GM21360 (cell line): ENCODE measurements at regions not wholly inside any gene's neighbourhood (a gene's known extent, or its start where the extent isn't known, plus 50 kb on each side); places are given as distances from the start of the nearest gene placed in this dataset.

Source experiments
- ATAC-seq: cut with Tn5 transposase; IDR thresholded peaks from one replicate; pipeline ENCODE4 v1.9.1; 2021; ENCODE audit warnings: mild to moderate bottlenecking, moderate library complexity; ENCODE audit not compliant: unreplicated experiment

DNA sequence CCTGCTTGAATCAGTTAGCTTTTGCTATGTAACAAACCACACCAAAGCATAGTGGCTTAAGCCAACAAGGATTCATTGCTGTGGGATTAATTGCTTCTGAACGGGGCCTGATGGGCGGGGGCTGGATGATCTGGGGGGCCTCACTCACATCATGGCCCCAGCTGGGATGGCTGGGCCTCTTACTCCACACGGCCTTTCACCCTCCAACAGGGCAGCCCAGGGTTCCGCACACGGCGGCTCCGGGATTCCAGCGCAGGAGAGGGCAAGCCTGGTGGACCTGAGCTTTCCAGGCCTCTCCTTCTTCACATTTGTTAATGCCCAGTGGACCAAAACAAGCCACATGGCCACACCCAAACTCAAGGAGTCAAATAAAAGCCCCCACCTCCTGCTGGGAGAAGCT lies 86.3 kb upstream of the PHLPP1 start:
- no peak for ATAC-seq

DNA sequence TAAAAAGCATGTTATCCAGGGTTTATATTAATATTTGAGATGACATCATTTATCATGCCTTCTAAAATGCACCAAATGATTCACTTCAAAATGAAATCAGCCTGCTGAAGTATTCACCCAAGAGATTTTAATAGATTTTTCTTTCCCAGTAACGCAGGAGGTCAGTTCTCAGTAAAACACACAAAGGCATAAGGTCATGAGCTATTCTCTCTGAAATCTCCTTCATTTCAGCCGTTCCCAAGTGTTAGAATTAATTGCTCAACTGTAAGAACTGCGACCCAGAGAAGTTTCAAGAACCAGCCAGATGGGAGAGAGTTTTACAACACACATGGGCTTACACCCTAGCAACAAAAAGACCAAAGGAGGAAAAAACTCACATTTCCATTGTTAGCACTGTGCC lies 84.2 kb upstream of the PHLPP1 start:
- ATAC-seq, result no peak

DNA sequence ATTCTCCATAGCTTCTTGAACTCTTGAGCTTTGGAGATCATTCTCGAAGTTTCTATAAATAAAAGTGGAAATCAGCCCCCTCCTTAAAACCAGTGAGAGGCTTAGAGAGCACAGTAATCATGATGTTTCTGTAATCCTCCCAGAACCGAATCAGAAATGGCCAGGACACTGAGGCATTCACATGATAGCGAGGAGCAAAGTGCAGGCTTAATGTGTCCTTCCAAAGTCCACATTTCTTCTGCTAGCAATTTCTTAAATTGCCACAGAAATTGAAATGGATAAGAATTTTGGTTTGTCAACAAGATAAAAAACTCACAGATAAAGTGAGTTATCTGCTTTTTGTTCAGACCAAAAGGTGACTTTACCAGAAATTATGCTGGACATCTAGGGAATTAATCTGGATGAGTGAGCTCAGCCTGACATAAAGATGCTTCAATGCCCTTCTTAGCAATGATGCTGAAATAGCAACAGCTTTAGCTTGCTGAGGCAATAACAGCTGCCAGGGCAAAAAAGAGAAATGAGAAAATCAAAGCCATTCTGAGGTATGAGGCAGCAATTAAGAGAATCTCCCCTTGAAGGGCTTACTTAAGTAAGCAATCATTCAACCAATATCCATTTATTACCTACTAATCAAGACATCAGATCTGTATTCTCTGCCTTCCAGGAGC lies 82.4 kb upstream of the PHLPP1 start:
- ATAC-seq, result no peak

DNA sequence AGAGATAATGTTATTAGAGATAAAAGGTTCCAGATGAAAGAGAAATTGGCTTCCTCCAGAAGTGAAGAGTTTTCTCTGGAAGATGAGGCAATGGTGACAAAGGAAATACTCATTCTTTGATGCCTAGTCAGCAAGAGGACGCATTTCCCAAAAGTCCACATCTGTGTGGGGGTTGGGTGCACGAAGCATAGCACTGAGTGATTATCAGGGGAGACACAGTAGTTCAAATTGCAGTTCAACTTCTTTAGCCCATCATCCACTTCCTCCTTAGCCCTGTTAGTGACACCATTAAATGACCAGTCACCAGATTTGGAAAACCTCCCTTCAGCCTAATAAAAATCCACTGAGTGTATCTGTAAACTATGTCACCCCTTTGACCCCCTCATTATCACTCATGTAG lies 80.9 kb upstream of the PHLPP1 start:
- no peak for ATAC-seq

DNA sequence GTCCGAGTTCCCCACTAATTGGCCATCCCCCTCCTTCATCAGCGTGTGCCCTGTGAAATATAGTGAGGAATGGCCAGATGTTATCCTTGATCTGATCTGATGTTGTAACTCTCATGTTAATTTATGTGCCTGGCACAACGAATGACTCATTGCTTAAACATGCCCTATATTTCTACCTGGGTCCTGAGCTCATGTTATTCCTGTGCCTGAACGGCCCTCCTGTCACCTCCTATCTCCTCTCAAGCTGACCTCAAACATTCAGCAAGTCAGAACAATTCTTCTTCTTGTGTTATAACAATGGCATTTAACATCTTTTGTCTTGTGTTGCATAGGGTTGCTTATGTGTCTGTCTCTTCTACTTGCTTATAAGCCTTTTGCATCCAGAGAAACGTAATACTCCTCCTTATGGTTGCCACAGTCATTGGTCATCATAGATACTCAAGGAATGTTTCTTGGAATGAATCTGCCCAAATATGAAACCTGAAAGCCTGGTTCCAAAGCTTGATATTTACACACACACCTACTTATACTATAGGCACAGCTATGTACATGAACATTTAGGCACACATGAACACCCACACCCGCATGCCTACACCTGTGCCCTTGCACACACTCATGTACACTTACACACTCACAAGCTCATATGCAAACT lies 80.2 kb upstream of the PHLPP1 start:
- ATAC-seq, result no peak

DNA sequence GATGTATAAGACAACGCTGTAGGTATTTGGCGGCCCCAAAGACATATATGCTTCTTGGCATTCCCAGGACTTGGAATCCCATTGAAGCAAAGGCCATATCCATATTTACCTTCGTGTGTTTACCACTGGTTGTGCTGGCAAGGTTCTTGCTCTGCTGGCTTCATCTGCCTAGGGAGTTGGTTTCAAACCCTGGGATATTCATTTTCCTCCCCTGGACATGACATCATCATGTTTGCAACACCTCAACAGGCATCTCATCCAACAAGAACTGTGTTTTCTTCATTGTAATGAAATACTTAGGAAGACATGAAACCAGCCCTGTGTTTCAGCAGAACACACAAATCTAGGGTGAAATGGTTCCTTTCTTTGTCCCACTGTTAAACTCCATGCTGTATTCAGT lies 77.9 kb upstream of the PHLPP1 start:
- ATAC-seq, result no peak

DNA sequence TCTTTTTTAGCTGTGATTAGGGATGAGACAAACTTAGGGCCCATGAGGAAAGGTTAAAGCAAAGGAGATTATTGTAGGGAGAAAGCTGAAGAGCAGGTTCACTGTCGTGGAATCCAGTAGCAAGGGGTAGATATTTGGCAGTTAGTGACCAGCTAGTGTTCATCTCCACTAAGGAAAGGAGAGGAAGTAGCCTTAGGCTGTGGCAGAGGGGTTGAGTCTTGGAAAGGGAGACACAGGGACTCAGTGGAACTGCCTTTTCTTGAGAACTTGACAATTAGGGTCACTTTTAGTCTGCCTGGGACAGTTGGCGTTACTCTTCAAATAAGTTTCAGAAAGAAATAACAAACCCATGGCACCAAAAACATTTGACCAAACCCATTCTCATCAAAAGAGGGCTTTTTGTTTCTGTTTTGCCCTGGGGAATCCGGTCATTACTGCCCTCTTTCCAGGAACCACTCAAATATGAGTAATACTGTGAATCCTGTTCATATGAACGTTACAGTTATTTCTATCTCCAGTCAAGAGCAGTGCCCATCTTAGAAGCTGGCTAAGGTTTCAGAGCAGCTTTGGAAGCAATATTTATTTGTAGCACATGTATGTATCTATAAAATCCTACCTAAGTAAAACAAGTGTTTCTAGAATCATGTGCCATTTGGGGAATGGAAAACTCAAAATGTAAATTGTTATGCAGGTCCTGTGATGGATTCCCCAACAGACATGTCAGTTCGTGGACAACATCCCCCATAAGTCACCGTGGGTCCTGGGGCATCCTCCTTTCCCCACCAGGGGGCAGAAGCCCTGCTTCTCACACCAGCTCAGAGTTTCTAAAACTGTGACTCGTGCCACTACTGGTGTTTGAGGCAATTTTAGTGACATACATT lies 77.3 kb upstream of the PHLPP1 start:
- no peak for ATAC-seq

DNA sequence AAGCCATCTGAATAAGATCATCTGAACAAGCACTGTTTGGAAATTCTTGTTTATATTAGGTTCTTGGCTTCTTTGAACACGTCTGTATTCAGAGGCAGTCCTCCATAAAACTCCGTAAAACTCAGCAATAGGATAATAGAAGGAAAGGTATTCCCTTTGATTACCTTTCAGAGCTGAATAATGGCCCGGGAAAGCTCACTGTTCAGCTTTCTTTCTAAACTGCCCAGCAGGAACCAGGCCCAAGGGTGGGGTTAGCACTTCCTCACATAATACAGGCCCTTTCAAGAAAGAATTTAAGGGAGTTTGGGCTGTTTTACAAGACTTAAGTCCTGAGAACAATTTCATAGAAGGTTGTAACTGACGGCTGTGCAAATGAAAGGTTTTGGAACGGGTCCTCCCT lies 72.2 kb upstream of the PHLPP1 start:
- no peak for ATAC-seq

DNA sequence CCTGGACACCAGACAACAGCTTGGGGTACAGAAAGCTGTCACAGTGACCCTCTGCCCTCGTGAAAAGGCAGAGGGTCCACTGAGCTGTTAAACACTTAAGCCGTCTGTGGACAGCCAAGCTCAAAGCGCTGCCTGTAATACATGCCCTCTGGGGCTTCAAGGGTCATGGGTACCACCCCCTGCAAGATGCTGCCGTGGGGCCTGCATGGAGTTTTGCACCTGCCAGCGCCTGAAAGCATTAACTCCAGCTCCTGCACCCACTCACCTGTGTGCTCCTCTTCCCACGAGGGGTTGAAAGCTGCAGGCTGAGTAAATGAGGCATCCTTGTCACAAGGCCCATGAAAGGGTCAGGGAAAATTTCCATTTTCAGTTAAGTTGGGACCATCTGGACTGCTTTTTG lies 70.6 kb upstream of the PHLPP1 start:
- ATAC-seq, result no peak

DNA sequence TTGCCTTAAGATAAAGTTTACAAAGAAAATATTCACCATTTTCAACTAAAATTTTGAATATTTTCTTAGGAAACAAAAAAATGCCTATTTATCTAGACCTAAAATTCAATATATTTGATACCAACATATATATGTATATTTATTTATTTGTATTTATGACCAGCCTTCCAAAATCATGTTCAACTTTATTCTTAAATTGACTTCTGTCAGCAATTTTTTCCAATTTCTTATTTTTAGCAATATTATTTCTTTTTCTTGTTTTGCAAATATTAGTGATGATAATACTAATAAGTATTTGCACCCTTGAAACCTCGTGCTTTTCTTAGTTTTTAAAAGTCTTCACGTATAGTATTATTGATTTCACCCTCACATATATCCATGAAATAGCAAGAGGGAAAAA lies 68.2 kb upstream of the PHLPP1 start:
- ATAC-seq, result no peak

DNA sequence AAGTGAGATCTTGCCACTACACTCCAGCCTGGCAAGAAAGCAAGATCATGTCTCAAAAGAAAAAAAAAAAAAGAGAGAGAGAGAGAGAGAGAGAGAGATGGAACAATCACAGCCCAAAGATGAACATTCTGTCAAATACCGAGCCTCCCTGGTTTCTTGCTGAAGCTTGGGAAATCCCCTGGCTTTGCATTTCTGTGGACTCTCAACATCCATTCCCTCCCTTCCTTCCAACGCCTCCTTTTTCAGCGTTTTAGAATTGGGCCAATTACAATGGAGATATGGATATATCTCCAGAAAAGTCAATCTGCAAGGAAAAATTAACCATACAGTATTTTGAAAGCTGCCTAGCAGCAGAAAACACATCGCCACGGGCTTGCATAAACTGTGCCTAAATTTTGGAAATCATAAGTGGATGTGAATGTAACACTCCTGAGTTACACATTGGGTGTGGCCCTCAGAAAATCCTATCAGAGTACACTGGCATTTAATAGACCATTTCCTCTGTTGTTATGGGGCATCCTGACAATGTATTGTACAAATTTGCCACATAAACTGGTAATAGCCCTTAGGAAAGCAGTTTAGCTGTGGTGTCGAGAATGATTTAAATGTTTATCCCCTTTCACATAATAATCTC lies 67.2 kb upstream of the PHLPP1 start:
- no peak for ATAC-seq

DNA sequence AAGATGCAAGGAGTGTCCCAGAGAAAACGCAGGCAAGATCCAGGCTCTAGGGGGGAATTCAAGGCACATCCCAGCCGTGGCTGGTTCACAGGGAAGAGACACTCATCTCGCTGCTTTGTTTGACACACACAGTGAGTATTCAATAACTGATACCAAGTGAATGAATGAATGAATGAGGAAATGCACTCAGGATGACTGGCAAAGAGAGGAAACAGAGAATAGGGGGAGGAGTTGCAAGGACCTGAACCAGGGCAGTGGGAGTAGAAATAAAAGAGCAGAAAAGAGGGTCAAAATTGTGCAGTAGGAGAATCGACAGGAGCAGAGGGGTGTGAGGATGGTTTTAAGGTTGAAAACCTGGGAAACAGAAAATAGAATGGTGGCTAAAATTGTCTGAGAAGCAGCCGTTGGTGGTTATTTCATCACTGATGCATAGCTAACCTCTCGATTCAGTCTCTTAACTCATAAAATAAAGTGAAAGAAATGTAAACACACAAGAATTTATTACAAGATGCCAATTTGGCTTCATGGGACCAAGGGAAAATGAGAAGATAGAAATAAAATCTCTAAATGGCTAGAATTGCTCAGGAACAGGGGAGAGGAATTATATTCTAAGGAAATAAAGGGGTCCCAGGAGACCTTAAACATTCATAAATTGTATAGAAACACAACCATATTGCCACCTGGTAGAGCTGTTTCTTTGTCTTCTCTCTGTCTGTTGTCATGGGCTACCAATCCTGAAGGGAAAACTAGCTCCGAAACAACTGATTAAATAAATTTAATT lies 63.9 kb upstream of the PHLPP1 start:
- ATAC-seq, result peak; percentile 42

DNA sequence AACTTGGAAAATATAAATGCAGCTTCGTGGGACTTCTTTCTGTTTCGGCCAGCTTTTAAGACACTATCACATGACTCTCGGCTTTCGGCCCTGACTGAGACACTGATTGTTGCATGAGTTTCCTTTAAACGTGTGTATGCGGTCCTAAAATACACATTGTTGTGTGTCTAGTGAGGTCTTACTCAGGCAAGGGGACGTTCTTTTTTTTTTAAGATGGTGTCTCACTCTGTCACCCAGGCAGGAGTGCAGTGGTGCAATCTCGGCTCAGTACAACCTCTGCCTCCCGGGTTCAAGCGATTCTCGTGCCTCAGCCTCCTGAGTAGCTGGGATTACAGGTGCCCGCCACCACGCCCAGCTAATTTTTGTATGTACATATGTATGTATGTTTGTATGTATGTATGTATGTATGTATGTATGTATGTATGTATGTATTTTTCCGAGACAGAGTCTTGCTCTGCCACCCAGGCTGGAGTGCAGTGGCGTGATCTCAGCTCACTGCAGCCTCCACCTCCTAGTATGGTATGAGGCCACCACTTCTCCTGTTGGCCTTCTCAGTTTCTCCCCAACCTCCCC lies 63.2 kb upstream of the PHLPP1 start:
- ATAC-seq, result peak; percentile 74

DNA sequence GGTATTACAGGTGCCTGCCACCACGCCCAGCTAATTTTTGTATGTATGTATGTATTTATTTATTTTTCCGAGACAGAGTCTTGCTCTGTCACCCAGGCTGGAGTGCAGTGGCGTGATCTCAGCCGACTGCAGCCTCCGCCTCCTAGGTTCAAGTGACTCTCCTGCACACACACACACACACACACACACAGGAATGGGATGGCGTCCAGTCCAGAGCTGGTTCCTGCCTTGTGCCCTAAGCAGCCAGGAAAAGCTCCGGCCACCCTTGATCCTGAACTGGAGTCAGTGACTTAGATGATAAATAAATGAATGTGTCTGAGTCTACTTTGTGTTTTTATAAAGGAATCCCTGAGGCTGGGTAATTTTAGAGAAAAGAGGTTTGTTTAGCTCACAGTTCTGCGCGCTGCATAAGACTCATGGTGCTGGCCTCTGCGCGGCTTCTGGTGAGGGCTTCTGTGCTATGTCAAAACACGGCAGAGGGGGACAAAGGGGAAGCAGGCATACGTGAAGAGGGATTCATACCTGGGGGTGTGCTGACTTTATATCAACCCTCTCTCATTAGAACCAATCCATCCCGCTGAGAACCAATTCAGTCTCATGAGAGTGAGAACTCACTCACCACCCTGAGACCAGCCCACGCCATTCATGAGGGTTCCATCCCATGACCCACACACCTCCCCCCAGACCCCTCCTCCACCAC lies 59.7 kb upstream of the PHLPP1 start:
- ATAC-seq, result no peak

DNA sequence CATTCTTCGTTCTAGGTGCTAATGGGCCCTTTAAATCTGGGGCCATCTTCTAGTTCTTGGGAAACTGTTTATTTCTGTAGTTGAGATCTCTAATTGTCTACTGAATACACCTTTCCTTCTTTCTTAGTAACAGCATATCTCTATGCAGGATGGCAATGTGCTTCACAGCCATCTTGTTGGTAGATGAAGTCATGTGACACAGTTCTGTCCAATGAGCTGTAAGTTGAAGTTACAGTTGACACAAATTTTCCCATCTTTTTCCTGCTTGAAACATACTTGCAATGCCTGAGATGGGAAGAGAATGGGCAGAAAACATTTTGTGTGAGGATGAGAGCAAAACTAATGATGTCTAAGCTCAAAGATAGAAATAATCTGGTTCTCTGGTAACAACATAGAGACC lies 57.3 kb upstream of the PHLPP1 start:
- ATAC-seq, result no peak

DNA sequence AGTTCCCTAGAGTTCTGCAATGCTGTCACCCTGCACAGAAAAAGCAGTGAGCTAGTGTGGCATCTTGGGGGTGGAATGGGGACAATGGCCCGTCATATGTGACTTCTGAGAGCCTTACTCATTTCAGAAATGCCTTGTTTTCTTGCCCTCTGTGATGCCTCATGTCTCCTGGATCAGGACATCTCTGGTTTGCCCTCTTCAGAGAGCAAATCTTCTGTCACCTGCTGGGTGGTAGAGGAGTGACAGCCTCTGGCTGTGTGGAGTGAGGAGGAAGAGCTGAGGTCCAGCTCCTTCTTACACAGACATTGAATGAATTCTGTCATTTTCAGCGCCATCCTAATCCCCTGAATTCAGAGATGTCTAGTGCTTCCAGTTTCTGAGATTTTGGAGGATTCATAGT lies 55.6 kb upstream of the PHLPP1 start:
- ATAC-seq, result no peak

DNA sequence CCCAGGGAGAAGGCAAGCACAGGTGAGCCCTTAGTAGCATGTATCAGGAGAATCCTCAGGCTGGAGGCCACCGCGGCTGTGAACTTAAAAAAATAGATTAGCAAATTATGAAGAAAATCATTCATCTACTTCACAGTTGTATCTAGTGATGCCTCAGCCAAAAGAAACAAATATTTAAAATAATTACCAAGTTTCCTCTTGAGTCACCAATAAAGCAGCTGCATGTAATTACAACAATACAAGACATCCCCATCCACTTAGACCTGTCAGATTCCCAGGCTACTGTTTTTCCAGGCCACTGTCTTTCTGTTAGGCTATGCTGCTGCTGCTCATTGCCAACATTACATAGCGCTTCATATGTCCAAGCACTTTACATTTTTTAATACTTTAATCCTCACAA lies 54.6 kb upstream of the PHLPP1 start:
- no peak for ATAC-seq

DNA sequence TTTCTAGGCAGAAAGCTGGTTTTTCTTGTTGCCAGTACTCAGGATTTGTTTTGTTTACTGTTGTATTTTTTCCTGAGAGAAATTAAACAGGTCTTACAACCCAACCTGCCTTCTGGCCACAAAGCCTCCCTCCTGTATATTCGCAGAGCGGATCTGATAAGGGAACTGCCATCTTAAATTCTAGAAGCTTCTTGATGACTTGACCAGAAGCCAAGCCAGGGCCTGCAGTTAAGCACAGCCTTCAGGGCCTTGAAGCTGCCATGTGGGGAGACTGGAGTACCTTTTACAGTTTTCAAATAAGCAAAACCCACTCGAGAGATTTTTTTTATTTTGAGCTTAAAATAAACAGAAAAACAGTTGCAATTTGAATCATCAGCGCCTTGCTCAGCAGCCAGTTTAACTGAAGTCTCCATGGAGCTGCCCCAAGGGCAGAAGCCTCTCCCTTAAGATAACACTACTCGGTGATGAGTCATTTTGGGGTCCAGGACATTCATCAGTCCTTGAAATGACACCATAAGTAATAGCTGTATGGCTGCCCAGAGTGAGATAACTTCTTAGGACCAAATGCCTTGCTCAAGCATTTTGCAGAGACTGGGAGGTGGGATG lies 51.5 kb upstream of the PHLPP1 start:
- ATAC-seq, result peak; percentile 94

DNA sequence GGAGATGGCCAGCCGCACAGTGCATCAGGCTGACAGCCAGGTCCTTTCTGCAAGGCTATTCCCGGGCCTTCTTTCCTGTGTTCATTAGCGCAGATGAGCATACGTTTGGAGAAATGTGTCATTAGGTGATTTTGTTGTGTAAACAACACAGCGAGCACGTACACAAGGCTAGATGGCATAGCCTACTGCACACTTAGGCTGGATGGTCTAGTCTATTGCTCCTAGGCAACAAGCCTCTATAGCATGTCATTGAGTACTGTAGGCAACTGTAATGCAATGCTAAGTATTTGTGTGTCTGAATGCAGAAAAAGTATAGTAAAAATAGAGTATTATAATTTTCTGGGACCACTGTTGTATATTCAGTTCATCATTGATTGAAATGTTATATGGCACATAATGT lies 50.9 kb upstream of the PHLPP1 start:
- no peak for ATAC-seq
